MM.1S (cell line): ENCODE measurements at regions not wholly inside any gene's neighbourhood (a gene's known extent, or its start where the extent isn't known, plus 50 kb on each side); places are given as distances from the start of the nearest gene placed in this dataset.

Source experiments
- DNase-seq: peaks from one replicate; pipeline ENCODE4 v3.0.0-alpha.2; 2015
- H2AFZ ChIP-seq: fragments of 300-600 bp; sonication (generic); 2 replicates; pipeline ENCODE4 v1.6.0; 2016; ENCODE audit warnings: antibody characterized with exemption, low read length
- H3F3A ChIP-seq: fragments of 300-600 bp; sonication (generic); 2 replicates; pipeline ENCODE4 v1.6.1; 2016; ENCODE audit warnings: mild to moderate bottlenecking, antibody characterized with exemption, low read length, moderate library complexity, mixed read lengths; ENCODE audit not compliant: insufficient read depth
- H3K27ac ChIP-seq: fragments of 300-600 bp; sonication (generic); 2 replicates; pipeline ENCODE4 v1.5.1; 2016; ENCODE audit warnings: mild to moderate bottlenecking, low read length
- H3K27me3 ChIP-seq: fragments of 300-600 bp; sonication (generic); replicated peaks from 2 replicates; pipeline ENCODE4 v1.6.0; 2016; ENCODE audit warnings: low read length; ENCODE audit not compliant: insufficient read depth
- H3K36me3 ChIP-seq: fragments of 300-600 bp; sonication (generic); replicated peaks from 2 replicates; pipeline ENCODE4 v1.6.1; 2016; ENCODE audit warnings: mild to moderate bottlenecking, low read length, mixed read lengths; ENCODE audit not compliant: insufficient read depth
- H3K4me1 ChIP-seq: fragments of 300-600 bp; sonication (generic); 2 replicates; pipeline ENCODE4 v1.6.1; 2016; ENCODE audit warnings: low read length, mixed read lengths
- H3K4me2 ChIP-seq: fragments of 300-600 bp; sonication (generic); 2 replicates; pipeline ENCODE4 v1.6.0; 2016; ENCODE audit warnings: low read depth, low read length
- H3K4me3 ChIP-seq: fragments of 300-600 bp; sonication (generic); 2 replicates; pipeline ENCODE4 v1.5.1; 2016; ENCODE audit warnings: low read length, mixed read lengths
- H3K79me2 ChIP-seq: fragments of 300-600 bp; sonication (generic); 2 replicates; pipeline ENCODE4 v1.6.1; 2016; ENCODE audit warnings: mixed run types, low read length, mixed read lengths
- H3K9ac ChIP-seq: fragments of 300-600 bp; sonication (generic); 2 replicates; pipeline ENCODE4 v1.6.1; 2016; ENCODE audit warnings: low read length, mixed read lengths
- H3K9me2 ChIP-seq: fragments of 300-600 bp; sonication (generic); replicated peaks from 2 replicates; pipeline ENCODE4 v1.6.1; 2016; ENCODE audit warnings: mild to moderate bottlenecking, low read length, mixed read lengths; ENCODE audit not compliant: insufficient read depth
- H3K9me3 ChIP-seq: fragments of 300-600 bp; sonication (generic); replicated peaks from 2 replicates; pipeline ENCODE4 v1.6.1; 2016; ENCODE audit warnings: mild to moderate bottlenecking, low read length, mixed read lengths; ENCODE audit not compliant: insufficient read depth
- H4K20me1 ChIP-seq: fragments of 300-600 bp; sonication (generic); 2 replicates; pipeline ENCODE4 v1.6.1; 2016; ENCODE audit warnings: mild to moderate bottlenecking, low read length, moderate library complexity, mixed read lengths; ENCODE audit not compliant: insufficient read depth
- CTCF ChIP-seq: fragments of 300-600 bp; sonication (generic); IDR thresholded peaks from 2 replicates; pipeline ENCODE4 v1.5.1; 2016; ENCODE audit warnings: antibody characterized with exemption, low read length, mixed read lengths
- EZH2 ChIP-seq: fragments of 300-600 bp; sonication (generic); optimal IDR thresholded peaks from 2 replicates; pipeline ENCODE3; 2017; ENCODE audit warnings: low read depth, mild to moderate bottlenecking, antibody characterized with exemption, low read length, mixed read lengths
- EZH2phosphoT487 ChIP-seq: fragments of 300-600 bp; sonication (generic); IDR thresholded peaks from 2 replicates; pipeline ENCODE4 v1.6.1; 2018; ENCODE audit warnings: antibody characterized with exemption, low read length

GRCh38 chr3:34022147-34022546 lies 223.7 kb downstream of the PDCD6IP start:
- Histone ChIP-seq H3K4me3 (no peak overlapping the region), H3K9me3 (no peaks in the 10 kb centered on the region), H3F3A (no peaks in the 10 kb centered on the region), H3K9ac (no peak overlapping the region), H3K9me2 (no peaks in the 10 kb centered on the region), H2AFZ (no peak overlapping the region), H3K4me2 (no peak overlapping the region), H4K20me1 (no peaks in the 10 kb centered on the region), H3K4me1 (peaks cover 6% of the 10 kb centered on the region), H3K27ac (no peak overlapping the region), H3K27me3 (no peaks in the 10 kb centered on the region), H3K36me3 (no peaks in the 10 kb centered on the region), H3K79me2 (no peaks in the 10 kb centered on the region)
- TF ChIP-seq CTCF = no peak
- DNase-seq = no peak

- H3K36me3 ChIP-seq = no peaks in the 10 kb centered on the region
- no peak overlapping the region for H2AFZ ChIP-seq
- no peaks in the 10 kb centered on the region for H3F3A ChIP-seq
- no peaks in the 10 kb centered on the region for H3K4me1 ChIP-seq
- no peak overlapping the region for H3K4me3 ChIP-seq
- H3K79me2 ChIP-seq = no peaks in the 10 kb centered on the region
- H3K9me3 ChIP-seq = no peaks in the 10 kb centered on the region
- H3K4me2 ChIP-seq = no peak overlapping the region
- DNase-seq = no peak
- no peak overlapping the region for H3K9ac ChIP-seq
- no peak overlapping the region for H3K27ac ChIP-seq
- TF ChIP-seq EZH2 = no peak
- TF ChIP-seq CTCF = no peak
- TF ChIP-seq EZH2phosphoT487 = no peak
- no peaks in the 10 kb centered on the region for H4K20me1 ChIP-seq
- no peaks in the 10 kb centered on the region for H3K27me3 ChIP-seq
- H3K9me2 ChIP-seq = no peaks in the 10 kb centered on the region
Measured at GRCh38 chr3:34024447-34025240, 226.2 kb downstream of the PDCD6IP start.

- no peak overlapping the region for H3K4me2 ChIP-seq
- no peak overlapping the region for H3K9ac ChIP-seq
- no peaks in the 10 kb centered on the region for H4K20me1 ChIP-seq
- no peaks in the 10 kb centered on the region for H3K4me1 ChIP-seq
- H3K79me2 ChIP-seq = no peaks in the 10 kb centered on the region
- no peak overlapping the region for H2AFZ ChIP-seq
- H3K9me3 ChIP-seq = no peaks in the 10 kb centered on the region
- H3K27ac ChIP-seq = no peak overlapping the region
- no peaks in the 10 kb centered on the region for H3F3A ChIP-seq
- no peaks in the 10 kb centered on the region for H3K36me3 ChIP-seq
- TF ChIP-seq CTCF = no peak
- TF ChIP-seq EZH2phosphoT487 = no peak
- no peak for TF ChIP-seq EZH2
- H3K27me3 ChIP-seq = no peaks in the 10 kb centered on the region
- no peak for DNase-seq
- no peaks in the 10 kb centered on the region for H3K9me2 ChIP-seq
- no peak overlapping the region for H3K4me3 ChIP-seq
Measured at GRCh38 chr3:34033839-34034238, 235.4 kb downstream of the PDCD6IP start.
